Progenitor cell of endocrine pancreas (in vitro differentiated cells): ENCODE measurements at regions not wholly inside any gene's neighbourhood (a gene's known extent, or its start where the extent isn't known, plus 50 kb on each side); places are given as distances from the start of the nearest gene placed in this dataset.

Source experiments
- DNase-seq: peaks from one replicate; pipeline ENCODE4 v3.0.0; 2021; ENCODE audit warnings: low spot score; ENCODE audit not compliant: unreplicated experiment
- H3K27ac Mint-ChIP-seq: 2 replicates; pipeline ENCODE4 v1.8.0; 2021; ENCODE audit warnings: mild to moderate bottlenecking, moderate library complexity, mixed read lengths
- H3K27me3 Mint-ChIP-seq: 2 replicates; pipeline ENCODE4 v1.8.0; 2021; ENCODE audit warnings: mixed read lengths
- H3K36me3 Mint-ChIP-seq: 2 replicates; pipeline ENCODE4 v1.8.0; 2022; ENCODE audit warnings: mixed read lengths; ENCODE audit not compliant: insufficient read depth
- H3K4me1 Mint-ChIP-seq: 2 replicates; pipeline ENCODE4 v1.8.0; 2021; ENCODE audit warnings: low read depth, mixed read lengths
- H3K4me3 Mint-ChIP-seq: 2 replicates; pipeline ENCODE4 v1.8.0; 2021; ENCODE audit warnings: low read depth, mild to moderate bottlenecking, moderate library complexity, mixed read lengths
- H3K9me3 Mint-ChIP-seq: 2 replicates; pipeline ENCODE4 v1.8.0; 2021; ENCODE audit warnings: low read depth, mixed read lengths
- CTCF ChIP-seq: fragments of 200-600 bp; sonication (generic); IDR thresholded peaks from one replicate; pipeline ENCODE4 v1.5.0; 2021; ENCODE audit warnings: antibody characterized with exemption, mild to moderate bottlenecking; ENCODE audit not compliant: unreplicated experiment

- no peak for DNase-seq
- no peak for TF ChIP-seq CTCF
- Mint-ChIP-seq H3K4me3 (no peak overlapping the region), H3K4me1 (peaks cover 7% of the 10 kb centered on the region), H3K9me3 (no peaks in the 10 kb centered on the region), H3K27me3 (no peaks in the 10 kb centered on the region), H3K27ac (no peak overlapping the region), H3K36me3 (no peaks in the 10 kb centered on the region)
Measured at GRCh38 chr6:112576423-112576822, 229.3 kb downstream of the RFPL4B start.

- Mint-ChIP-seq H3K36me3 (no peaks in the 10 kb centered on the region), H3K27ac (no peak overlapping the region), H3K4me3 (no peak overlapping the region), H3K4me1 (no peaks in the 10 kb centered on the region), H3K9me3 (no peaks in the 10 kb centered on the region), H3K27me3 (no peaks in the 10 kb centered on the region)
- no peak for DNase-seq
- TF ChIP-seq CTCF: no peak
Measured at GRCh38 chr6:112579601-112580000, 232.5 kb downstream of the RFPL4B start.

GRCh38 chr6:112581015-112581414 is 233.9 kb downstream of the RFPL4B start:
- no peak for TF ChIP-seq CTCF
- no peak for DNase-seq

GRCh38 chr6:112590326-112590725 is 243.2 kb downstream of the RFPL4B start:
- Mint-ChIP-seq H3K9me3 (peaks cover 16% of the 10 kb centered on the region), H3K27me3 (no peaks in the 10 kb centered on the region), H3K27ac (no peak overlapping the region), H3K4me3 (no peak overlapping the region), H3K4me1 (no peaks in the 10 kb centered on the region), H3K36me3 (no peaks in the 10 kb centered on the region)
- no peak for DNase-seq
- TF ChIP-seq CTCF: no peak

More at GRCh38 chr6:112581015-112581414, 233.9 kb downstream of the RFPL4B start:
- Mint-ChIP-seq H3K36me3 (no peaks in the 10 kb centered on the region), H3K4me1 (no peaks in the 10 kb centered on the region), H3K27ac (no peak overlapping the region), H3K9me3 (no peaks in the 10 kb centered on the region), H3K27me3 (no peaks in the 10 kb centered on the region), H3K4me3 (no peak overlapping the region)

- no peak overlapping the region for H3K4me3 Mint-ChIP-seq
- H3K27me3 Mint-ChIP-seq: no peaks in the 10 kb centered on the region
- no peak for TF ChIP-seq CTCF
- H3K9me3 Mint-ChIP-seq: peaks cover 18% of the 10 kb centered on the region
- no peak for DNase-seq
- no peak overlapping the region for H3K27ac Mint-ChIP-seq
- H3K4me1 Mint-ChIP-seq: no peaks in the 10 kb centered on the region
- no peaks in the 10 kb centered on the region for H3K36me3 Mint-ChIP-seq
Measured at GRCh38 chr6:112591329-112591728, 244.2 kb downstream of the RFPL4B start.
